ENCODE measurements at regions not wholly inside any gene's neighbourhood (a gene's known extent, or its start where the extent isn't known, plus 50 kb on each side); places are given as distances from the start of the nearest gene placed in this dataset.

DNA sequence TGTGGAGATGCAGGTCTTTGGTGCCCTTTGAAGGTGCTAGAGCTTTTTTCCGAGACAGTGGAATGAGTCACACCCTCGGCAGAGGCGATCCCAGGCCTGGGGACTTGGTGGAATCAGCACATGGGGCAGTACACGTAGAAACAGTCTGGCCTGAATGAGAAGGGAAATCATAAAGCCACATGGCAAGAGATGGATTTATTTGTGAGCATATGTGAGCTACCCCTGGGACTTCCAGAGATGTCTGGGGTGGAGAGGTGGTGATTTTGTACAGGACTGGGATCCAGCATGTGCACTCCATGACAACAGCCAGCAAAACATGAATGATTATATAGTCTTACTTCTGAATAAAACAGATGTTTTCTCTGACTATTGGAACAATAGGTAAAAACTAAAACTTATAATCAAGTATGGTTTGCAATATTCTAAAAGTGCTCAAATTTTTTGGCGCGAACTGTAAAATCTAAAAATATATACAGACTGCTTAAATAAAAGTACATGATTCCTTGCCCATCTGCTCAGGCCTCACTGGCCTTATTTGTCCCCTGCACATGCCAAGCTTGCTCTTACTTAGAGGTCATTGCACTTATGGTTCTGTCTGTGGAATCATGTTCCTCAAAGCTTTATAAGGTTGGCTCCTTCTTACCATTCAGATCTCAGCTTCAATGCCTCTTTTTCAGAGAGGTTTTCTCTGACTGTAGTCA lies 54.7 kb upstream of the SMARCA2 start:
- DNase-seq (ENCODE audit: low spot score), result no peak

- no peak for DNase-seq (ENCODE audit: low spot score)
Observed at GRCh38 chr9:1962122-1962521, 53.0 kb upstream of the SMARCA2 start.

DNA sequence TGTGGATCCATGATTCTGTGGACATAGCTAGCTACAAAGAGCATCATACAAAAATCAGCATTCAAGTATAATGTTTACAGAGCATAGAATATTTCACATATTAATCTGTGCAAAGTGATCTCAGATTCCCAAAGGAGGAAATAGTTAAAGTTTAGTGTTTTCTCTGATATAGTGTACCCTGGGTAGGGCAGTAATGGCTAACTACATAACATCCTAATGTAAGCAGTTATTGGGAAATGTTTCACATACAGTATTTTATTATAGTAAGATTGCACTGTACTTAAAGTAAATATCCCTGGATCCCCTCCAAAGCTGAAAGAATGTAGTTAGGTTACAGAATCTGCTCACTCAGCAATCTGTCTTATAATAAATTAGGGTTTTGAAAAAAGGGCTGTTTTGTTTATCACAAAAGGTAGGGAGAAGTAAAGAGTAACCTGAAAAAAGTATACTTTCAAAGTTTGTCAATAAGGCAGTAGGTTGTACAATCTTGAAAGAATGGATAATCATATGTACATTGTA lies 52.5 kb upstream of the SMARCA2 start:
- no peak for DNase-seq (ENCODE audit: low spot score)

DNA sequence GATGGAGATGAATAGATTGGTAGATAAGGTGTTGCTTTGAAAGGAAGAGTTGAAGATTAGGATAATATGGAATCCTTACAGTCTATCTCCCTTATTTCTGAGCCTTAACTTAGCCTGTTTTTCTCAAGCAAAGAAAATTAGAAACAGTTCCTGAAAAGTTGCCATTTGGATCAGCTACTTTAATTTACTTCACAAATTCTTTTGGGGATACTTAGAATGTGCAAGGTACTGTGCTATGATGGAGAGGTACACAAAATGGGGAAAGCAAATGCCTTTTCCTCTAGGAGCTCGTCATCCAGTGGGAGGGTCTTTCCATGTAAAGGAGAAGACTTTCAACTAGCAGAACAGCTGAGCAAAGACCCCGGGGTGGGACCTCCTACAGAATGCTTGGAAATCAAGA lies 51.1 kb upstream of the SMARCA2 start:
- DNase-seq (ENCODE audit: low spot score), result no peak
